ENCODE measurements at regions not wholly inside any gene's neighbourhood (a gene's known extent, or its start where the extent isn't known, plus 50 kb on each side); places are given as distances from the start of the nearest gene placed in this dataset.

GRCh38 chr5:66436721-66437120, 159.5 kb upstream of the MAST4 start:
- intact Hi-C loops (cut with micrococcal nuclease; ENCODE audit: unreplicated experiment) = no loop called here
- H3K4me1 ChIP-seq (ENCODE audit: insufficient read depth, low read length, poor library complexity, severe bottlenecking) = no peaks in the 10 kb centered on the region
- no TSS peak for BruUV-seq (replicated peaks)
- H3K4me3 ChIP-seq (ENCODE audit: low read depth, low read length, poor library complexity, severe bottlenecking) = no peak overlapping the region
- H3K9me3 ChIP-seq (ENCODE audit: low read depth, low read length, poor library complexity, severe bottlenecking) = no peaks in the 10 kb centered on the region
- DNase-seq (ENCODE audit: low spot score) = peak; percentile 3
- CTCF ChIA-PET = no interaction called here
- H3K27ac ChIP-seq (ENCODE audit: low read depth, low read length, poor library complexity, severe bottlenecking) = no peak overlapping the region
- H3K27me3 ChIP-seq (replicated peaks; ENCODE audit: insufficient read depth, low read depth, low read length, poor library complexity) = no peaks in the 10 kb centered on the region
- no peaks in the 10 kb centered on the region for H3K36me3 ChIP-seq (ENCODE audit: insufficient read depth, low read length, poor library complexity, severe bottlenecking)
- POLR2A ChIA-PET (ENCODE audit: low non-redundant PET) = no interaction called here
- TF ChIP-seq EZH2 (IDR thresholded peaks at IDR 0.05; ENCODE audit: borderline replicate concordance, low read depth, low read length, poor library complexity, severe bottlenecking) (no peak), CTCF (conservative IDR thresholded peaks at IDR 0.05; ENCODE audit: low read depth, low read length) (peak; percentile 45)

DNA sequence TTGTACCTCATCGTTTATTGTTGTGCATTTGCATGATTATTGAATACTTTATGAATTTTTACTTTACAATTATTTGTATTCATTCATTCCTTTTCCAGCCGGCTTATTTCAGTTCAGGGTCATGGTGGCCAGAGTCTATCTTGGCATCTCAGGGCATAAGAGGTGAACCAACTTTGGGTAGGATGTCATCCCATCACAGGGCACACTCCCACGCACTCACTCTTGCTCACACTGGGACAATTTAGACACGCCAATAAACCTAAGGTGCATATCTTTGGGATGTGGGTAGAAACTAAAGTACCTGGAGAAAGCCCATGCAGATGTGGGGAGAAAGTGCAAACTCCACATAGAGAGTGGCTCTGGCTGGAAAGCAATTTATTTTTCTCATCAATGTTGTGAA, 158.1 kb upstream of the MAST4 start:
- Histone ChIP-seq H3K27me3 (replicated peaks; ENCODE audit: insufficient read depth, low read depth, low read length, poor library complexity) (no peaks in the 10 kb centered on the region), H3K27ac (ENCODE audit: low read depth, low read length, poor library complexity, severe bottlenecking) (no peak overlapping the region), H3K4me1 (ENCODE audit: insufficient read depth, low read length, poor library complexity, severe bottlenecking) (no peaks in the 10 kb centered on the region), H3K4me3 (ENCODE audit: low read depth, low read length, poor library complexity, severe bottlenecking) (no peak overlapping the region), H3K36me3 (ENCODE audit: insufficient read depth, low read length, poor library complexity, severe bottlenecking) (no peaks in the 10 kb centered on the region), H3K9me3 (ENCODE audit: low read depth, low read length, poor library complexity, severe bottlenecking) (no peaks in the 10 kb centered on the region)
- ChIA-PET POLR2A (ENCODE audit: low non-redundant PET) (no interaction called here), CTCF (no interaction called here)
- no peak for DNase-seq (ENCODE audit: low spot score)
- intact Hi-C loops (cut with micrococcal nuclease; ENCODE audit: unreplicated experiment) = no loop called here
- no TSS peak for BruUV-seq (replicated peaks)
- TF ChIP-seq EZH2 (IDR thresholded peaks at IDR 0.05; ENCODE audit: borderline replicate concordance, low read depth, low read length, poor library complexity, severe bottlenecking) (no peak), CTCF (conservative IDR thresholded peaks at IDR 0.05; ENCODE audit: low read depth, low read length) (no peak)

- H3K27me3 ChIP-seq (replicated peaks; ENCODE audit: insufficient read depth, low read depth, low read length, poor library complexity) = no peaks in the 10 kb centered on the region
- H3K9me3 ChIP-seq (ENCODE audit: low read depth, low read length, poor library complexity, severe bottlenecking) = no peaks in the 10 kb centered on the region
- no peaks in the 10 kb centered on the region for H3K36me3 ChIP-seq (ENCODE audit: insufficient read depth, low read length, poor library complexity, severe bottlenecking)
- ChIA-PET CTCF (no interaction called here), POLR2A (ENCODE audit: low non-redundant PET) (no interaction called here)
- no peak overlapping the region for H3K4me3 ChIP-seq (ENCODE audit: low read depth, low read length, poor library complexity, severe bottlenecking)
- H3K4me1 ChIP-seq (ENCODE audit: insufficient read depth, low read length, poor library complexity, severe bottlenecking) = no peaks in the 10 kb centered on the region
- no TSS peak for BruUV-seq (replicated peaks)
- no peak for DNase-seq (ENCODE audit: low spot score)
- no peak overlapping the region for H3K27ac ChIP-seq (ENCODE audit: low read depth, low read length, poor library complexity, severe bottlenecking)
- TF ChIP-seq EZH2 (IDR thresholded peaks at IDR 0.05; ENCODE audit: borderline replicate concordance, low read depth, low read length, poor library complexity, severe bottlenecking) (no peak), CTCF (conservative IDR thresholded peaks at IDR 0.05; ENCODE audit: low read depth, low read length) (no peak)
- intact Hi-C loops (cut with micrococcal nuclease; ENCODE audit: unreplicated experiment) = no loop called here
Measured at GRCh38 chr5:66438696-66439095, 157.5 kb upstream of the MAST4 start.
